HG02870 (cell line): ENCODE measurements at regions not wholly inside any gene's neighbourhood (a gene's known extent, or its start where the extent isn't known, plus 50 kb on each side); places are given as distances from the start of the nearest gene placed in this dataset.

Source experiments
- ATAC-seq: cut with Tn5 transposase; IDR thresholded peaks from one replicate; pipeline ENCODE4 v1.9.1; 2021; ENCODE audit warnings: mild to moderate bottlenecking, moderate library complexity; ENCODE audit not compliant: unreplicated experiment

DNA sequence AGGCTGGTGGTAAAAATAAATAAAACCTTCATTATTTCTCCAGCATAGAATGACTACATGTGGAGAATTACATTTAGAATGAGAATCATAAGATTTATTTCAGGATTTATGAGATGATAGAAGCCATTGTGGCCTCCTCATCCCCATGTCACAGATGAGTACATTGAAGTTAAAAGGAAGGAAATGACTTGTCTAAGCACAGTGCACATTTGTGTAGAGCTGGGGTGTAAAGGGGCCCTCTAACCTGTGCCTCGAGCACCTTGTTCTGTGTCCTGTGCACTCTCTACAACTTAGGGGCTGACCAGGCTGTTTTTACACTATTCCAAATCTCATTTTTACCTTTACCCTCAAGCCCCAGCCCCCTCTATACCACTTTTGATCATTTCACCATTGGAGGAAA, 179.4 kb downstream of the RHOU start:
- no peak for ATAC-seq

DNA sequence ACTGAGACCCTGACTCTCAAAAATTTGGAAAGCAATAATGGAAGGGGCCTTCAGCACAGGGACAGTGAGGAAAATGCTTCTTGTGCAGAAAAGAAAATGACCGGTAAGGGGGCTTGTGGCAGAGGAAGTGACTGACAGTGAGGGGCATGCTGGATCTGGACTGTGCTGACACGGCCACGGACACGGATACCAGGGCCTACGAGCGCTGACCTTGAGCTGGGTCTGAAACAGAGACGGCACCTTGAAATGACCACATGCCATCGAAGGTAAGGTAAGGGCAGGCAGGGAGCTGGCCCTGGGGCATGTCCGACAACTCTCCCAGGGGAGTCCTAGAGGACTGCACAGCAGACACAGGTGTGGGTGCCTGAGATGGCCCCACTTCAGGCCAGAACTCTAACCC, 182.1 kb downstream of the RHOU start:
- ATAC-seq: no peak

DNA sequence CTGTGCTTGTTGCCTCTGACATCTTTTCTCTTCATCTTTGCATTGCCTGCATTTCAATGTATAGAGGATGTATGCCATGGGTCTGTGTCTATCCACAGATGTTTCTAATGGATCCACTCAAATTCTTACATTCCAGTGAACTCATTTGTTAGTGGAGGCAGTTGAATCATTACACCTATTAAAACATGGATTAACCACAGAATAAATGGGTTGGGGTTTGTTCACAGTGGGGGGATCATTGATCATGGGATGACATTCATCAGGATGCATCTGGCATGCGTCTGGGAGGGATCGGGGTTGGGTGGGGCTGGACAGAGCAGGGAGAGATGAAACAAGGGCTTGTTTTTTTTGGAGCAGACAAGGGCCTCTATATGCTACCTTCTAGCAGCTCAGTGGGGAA, 182.5 kb downstream of the RHOU start:
- no peak for ATAC-seq

- ATAC-seq: no peak
Observed at GRCh38 chr1:228918335-228918734, 183.1 kb downstream of the RHOU start.

GRCh38 chr1:228919914-228920313, 184.6 kb downstream of the RHOU start:
- ATAC-seq: no peak

DNA sequence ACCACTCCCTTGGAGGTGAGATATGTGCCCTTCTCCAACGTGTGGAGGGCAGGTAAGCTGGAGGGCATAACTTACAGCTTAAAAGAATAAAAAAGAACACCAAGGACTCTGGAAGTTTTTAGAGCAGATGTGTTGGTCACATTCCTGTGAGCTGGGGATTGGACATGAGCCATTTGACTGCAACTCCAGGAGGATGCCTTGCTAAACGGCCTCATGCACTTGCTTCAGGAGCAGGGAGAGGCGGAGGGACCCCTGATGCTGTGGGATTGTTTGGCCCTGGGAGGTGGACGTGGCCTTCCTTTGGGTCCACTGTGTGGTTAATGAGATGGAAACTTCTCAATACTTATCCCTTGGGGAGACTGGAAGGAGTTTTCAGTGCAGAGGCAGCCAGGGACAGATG, 185.6 kb downstream of the RHOU start:
- ATAC-seq: no peak

- ATAC-seq: no peak
Observed at GRCh38 chr1:228921481-228921880, 186.2 kb downstream of the RHOU start.

- no peak for ATAC-seq
Observed at GRCh38 chr1:228922722-228923376, 187.6 kb downstream of the RHOU start.

DNA sequence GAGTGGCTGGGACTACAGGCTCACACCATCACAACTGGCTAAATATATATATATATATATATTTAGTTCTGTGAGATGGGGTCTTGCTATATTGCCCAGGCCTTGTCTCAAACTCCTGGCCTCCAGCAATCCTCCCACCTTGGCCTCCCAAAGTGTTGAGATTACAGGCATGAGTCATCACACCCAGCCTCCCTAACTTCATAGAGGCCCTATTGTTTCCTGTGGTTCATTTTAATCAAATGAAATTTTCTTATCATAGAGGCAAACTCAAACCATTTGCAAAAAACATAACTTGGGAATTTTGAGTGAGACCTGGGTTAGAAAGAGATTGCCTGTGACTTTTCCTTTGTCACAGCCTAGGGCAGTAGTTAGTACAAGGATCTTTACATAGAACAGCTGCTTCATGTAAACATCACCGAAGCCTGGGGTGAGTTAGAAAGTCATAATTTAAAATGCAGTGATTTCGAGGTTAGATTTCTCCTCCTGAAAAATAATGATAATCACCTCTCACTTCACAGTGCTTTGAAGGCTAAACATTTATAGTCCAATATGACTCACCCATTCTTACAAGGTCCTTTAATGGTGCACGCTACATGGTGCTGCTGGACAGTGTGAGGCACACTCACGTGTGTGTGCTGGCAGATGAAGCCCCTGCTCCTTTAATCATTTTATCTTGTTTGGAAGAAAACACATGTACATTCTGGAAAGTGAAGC, 188.9 kb downstream of the RHOU start:
- ATAC-seq: no peak

DNA sequence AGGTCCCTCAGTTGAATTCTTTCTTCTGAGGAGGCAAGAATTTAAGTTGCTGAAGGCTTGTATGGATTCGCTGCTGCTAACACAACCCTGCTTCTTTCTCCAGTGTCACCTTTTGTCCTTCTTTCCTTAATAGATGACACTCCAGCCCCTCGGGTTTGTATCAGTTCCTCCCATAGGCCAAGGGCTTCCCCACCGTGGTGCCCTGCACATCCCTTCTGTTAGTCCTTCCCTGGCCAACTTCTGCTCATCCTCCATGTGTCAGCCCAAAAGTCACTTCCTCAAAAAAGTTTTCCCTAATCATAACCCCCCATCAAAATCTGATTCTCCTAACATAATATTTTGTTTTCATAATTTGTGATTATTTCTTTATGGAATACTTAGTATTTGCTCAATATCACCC, 190.4 kb downstream of the RHOU start:
- ATAC-seq: no peak

- no peak for ATAC-seq
Observed at GRCh38 chr1:228927421-228927820, 192.1 kb downstream of the RHOU start.

DNA sequence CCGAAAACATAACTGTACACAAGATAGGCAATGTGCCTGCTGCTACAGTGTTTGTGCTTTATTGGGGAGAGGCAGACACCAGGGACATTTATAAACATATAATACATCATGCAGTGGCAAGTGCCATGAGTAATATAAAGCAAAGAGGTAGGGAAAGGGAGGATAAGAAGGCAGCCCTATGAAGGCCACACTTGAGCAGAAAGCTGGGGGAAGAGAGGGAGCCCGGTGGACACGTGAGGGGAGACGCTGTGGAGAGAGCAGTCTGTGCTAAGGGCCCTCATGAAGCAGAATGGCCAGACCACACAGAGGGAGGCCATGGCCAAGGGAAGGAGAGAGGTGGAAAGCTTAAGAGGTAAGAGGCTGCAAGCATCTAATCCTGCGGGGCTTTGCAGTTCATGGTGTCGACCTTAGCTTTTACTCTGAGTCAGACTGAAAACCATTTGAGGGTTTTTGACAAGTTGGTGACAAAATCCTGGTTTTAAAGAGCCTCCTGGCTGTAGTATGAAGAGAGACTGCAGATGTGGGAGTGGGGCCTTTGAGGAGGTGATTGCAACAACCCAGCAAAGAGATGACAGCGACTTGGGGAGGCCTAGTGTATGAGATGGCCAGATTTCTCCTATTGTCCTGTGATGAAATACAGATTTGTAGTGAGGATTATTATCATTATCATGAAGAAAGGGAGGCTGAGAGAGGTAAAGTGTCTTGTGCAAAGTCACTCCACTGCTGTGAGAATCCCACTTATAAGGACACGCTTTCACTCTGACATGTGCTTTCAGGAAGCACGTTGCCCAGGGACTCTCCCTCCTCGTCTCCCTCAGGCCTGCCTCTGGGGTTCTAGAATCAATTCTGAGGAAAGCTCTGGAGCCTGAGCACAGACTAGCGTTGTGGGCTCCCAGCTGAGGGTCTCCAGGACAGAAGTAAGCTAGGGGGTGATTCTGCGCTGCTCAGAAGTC, 192.9 kb downstream of the RHOU start:
- peak; percentile 58 for ATAC-seq

DNA sequence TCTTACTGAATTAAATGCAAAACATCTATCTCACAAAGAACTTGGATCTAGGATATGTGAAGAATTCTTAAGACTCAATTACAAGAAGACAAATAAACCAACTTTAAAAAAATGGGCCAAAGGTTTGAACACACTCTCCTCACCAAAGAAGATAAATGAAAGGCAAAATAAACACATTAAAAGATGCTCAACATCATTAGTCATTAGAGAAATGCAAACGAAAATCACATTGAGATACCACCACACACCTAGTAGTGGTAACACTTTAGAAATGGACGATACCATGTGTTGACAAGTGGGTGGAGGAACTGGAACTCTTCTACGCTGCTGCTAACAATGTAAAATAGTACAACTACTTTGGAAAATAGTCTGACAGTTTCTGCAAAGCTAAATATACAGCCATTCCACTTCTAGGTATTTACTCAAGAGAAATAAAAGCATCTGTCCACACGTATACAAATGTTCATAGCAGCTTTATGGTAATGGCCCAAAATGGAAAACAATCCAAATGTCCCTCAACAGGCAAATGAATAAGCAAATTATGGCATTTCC, 194.3 kb downstream of the RHOU start:
- no peak for ATAC-seq

- ATAC-seq: no peak
Observed at GRCh38 chr1:228930479-228930957, 195.2 kb downstream of the RHOU start.

DNA sequence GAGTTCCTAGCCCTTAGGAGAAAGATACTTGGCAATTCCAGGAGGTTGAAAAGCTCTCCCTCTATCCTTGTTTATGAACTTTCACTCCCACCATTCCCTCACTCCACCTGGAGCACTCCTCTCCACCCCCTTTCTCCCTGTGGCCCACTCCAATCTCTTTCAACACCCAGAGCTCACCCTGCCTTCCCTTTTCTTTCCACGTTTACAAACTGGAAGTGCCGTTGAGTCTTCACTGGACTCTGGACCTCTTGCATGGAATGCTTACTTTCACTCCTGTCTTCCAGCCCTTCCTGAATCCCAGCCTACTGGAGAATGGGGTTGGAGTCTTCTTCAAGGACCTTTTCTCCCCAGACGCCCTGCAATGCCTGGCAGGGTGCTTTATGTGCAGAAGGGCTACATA, 198.5 kb downstream of the RHOU start:
- ATAC-seq: no peak

DNA sequence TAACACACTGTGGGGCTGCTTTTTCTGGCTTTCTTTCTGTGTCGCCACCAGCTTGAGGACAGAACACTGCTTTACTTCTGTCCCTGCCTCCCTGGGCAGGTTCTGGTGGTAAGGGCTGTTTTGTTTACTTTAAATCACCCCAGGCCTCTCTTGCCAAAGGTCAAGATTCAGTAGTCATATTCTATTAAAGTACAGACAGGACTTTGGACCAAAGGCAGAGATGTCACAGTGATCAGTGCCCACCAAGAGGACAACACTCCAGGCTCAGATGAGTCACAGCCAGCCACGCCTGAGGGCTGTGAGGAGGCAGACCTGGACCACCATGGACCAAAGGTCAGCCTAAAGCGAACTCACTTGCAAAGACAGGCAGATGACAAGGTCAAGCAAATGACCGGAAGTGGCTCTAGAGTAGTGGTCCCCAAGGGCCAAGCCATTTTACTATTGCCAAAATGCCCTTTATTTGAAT, 200.0 kb downstream of the RHOU start:
- no peak for ATAC-seq

- ATAC-seq: no peak
Observed at GRCh38 chr1:228935855-228936727, 200.8 kb downstream of the RHOU start.

GRCh38 chr1:228936881-228937280, 201.6 kb downstream of the RHOU start:
- no peak for ATAC-seq

DNA sequence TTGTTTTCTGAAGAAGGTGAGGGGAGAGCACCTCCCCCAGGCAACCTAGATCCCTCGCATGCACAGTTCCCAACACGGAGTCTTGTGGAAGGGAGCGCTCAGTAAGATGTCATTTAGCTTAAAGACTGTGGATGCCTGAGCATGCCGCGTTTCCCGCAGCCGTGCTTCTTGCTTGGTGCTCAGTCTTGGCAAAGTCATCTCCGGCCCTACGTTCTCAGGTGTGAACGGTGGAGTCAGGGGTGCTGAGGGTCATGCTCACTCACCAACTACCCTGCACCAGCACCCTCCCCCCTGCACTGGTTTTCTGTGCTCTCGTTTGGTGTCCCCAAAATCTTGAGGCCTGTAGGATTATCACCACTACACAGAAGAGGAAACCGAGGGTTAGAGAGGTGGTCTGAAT, 202.1 kb downstream of the RHOU start:
- no peak for ATAC-seq
